Suprapubic skin (tissue), 4 donors: ENCODE measurements at regions not wholly inside any gene's neighbourhood (a gene's known extent, or its start where the extent isn't known, plus 50 kb on each side); places are given as distances from the start of the nearest gene placed in this dataset.

Experiments used
- EP300 ChIP-seq: sonication (generic); formaldehyde crosslinking; IDR thresholded peaks from one replicate; pipeline ENCODE4 v1.6.1; 2017; ENCODE audit warnings: antibody characterized with exemption
- POLR2A ChIP-seq, 2 donors: fragments of 450-650 bp; IDR thresholded peaks; one replicate each; pipeline ENCODE4 v1.6.1; 2017; ENCODE audit warnings: antibody characterized with exemption in 2 of 2, mild to moderate bottlenecking in 2 of 2, moderate library complexity in 2 of 2
- POLR2AphosphoS5 ChIP-seq, 3 donors: sonication (generic); formaldehyde crosslinking; IDR thresholded peaks; one replicate each; pipeline ENCODE4 v1.6.1; 2017; ENCODE audit warnings: antibody characterized with exemption in 3 of 3
- TF ChIP-seq, protein P1 (sequence below), 2 donors: fragments of 200-600 bp in 1 of 2; fragments of 450-650 bp in 1 of 2; sonication (generic) in 1 of 2; IDR thresholded peaks; one replicate each; pipeline ENCODE4 v1.5.1; 2016 to 2019; ENCODE audit warnings: antibody characterized with exemption in 2 of 2, mild to moderate bottlenecking in 1 of 2, moderate library complexity in 1 of 2

DNA sequence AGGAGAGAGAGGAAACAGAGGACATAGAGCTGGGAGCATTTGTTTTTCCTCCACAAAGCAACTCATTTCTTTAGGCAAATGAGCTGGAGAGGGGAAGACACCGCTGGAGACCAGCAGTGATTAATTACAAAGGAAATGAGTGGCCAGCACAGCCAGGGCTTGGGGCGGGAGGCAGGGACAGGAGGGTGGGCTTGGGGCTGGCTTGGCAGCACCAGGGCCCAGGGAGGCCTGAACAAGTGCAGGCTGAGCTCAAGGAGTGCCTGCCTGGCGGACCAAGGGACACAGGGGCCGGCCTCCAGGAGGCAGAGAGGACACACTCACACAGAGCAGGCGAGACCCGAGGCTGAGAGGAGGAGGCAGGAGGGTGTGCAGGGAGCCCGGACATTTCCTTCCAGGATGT, 149.0 kb upstream of the UNC5B start:
- TF ChIP-seq, protein P1, sequence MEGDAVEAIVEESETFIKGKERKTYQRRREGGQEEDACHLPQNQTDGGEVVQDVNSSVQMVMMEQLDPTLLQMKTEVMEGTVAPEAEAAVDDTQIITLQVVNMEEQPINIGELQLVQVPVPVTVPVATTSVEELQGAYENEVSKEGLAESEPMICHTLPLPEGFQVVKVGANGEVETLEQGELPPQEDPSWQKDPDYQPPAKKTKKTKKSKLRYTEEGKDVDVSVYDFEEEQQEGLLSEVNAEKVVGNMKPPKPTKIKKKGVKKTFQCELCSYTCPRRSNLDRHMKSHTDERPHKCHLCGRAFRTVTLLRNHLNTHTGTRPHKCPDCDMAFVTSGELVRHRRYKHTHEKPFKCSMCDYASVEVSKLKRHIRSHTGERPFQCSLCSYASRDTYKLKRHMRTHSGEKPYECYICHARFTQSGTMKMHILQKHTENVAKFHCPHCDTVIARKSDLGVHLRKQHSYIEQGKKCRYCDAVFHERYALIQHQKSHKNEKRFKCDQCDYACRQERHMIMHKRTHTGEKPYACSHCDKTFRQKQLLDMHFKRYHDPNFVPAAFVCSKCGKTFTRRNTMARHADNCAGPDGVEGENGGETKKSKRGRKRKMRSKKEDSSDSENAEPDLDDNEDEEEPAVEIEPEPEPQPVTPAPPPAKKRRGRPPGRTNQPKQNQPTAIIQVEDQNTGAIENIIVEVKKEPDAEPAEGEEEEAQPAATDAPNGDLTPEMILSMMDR (IDR thresholded peaks at IDR 0.05): no peak
- TF ChIP-seq POLR2A (IDR thresholded peaks at IDR 0.05): no peak
- TF ChIP-seq POLR2AphosphoS5 (IDR thresholded peaks at IDR 0.05): no peak
- no peak for TF ChIP-seq EP300
